ENCODE measurements at regions not wholly inside any gene's neighbourhood (a gene's known extent, or its start where the extent isn't known, plus 50 kb on each side); places are given as distances from the start of the nearest gene placed in this dataset.

GRCh38 chr3:72338082-72338941 is 509.9 kb downstream of the SHQ1 start:
- H2AFZ ChIP-seq, result no peak overlapping the region
- H3F3A ChIP-seq (replicated peaks; ENCODE audit: low read depth), result no peaks in the 10 kb centered on the region
- peaks cover 5% of the 10 kb centered on the region for H3K4me1 Mint-ChIP-seq
- H3K4me1 ChIP-seq (ENCODE audit: insufficient read depth), result peaks cover 7% of the 10 kb centered on the region; the same call in 1 of the 2 replicates
- no peaks in the 10 kb centered on the region for H3K27me3 ChIP-seq (ENCODE audit: insufficient read depth)
- H3K4me3 Mint-ChIP-seq, result no peak overlapping the region
- H3K9me3 Mint-ChIP-seq, result no peaks in the 10 kb centered on the region
- peaks cover 6% of the 10 kb centered on the region for H3K27me3 Mint-ChIP-seq (ENCODE audit: insufficient read depth, low read depth, poor library complexity)
- H3K79me2 ChIP-seq (replicated peaks; ENCODE audit: insufficient read depth), result no peaks in the 10 kb centered on the region
- H3K4me3 ChIP-seq, result no peak overlapping the region
- no peaks in the 10 kb centered on the region for H4K20me1 ChIP-seq (replicated peaks; ENCODE audit: insufficient read depth)
- no peak overlapping the region for H3K27ac Mint-ChIP-seq
- no peaks in the 10 kb centered on the region for H3K36me3 ChIP-seq (ENCODE audit: insufficient read depth)
- H3K4me2 ChIP-seq, result no peak overlapping the region
- H3K36me3 Mint-ChIP-seq (ENCODE audit: low read depth), result no peaks in the 10 kb centered on the region
- H3K27ac ChIP-seq (ENCODE audit: low read depth), result no peak overlapping the region
- TF ChIP-seq EZH2 (IDR thresholded peaks at IDR 0.05; ENCODE audit: low read depth, unreplicated experiment), result no peak
- TF ChIP-seq NANOG (IDR thresholded peaks at IDR 0.05; ENCODE audit: borderline replicate concordance), result no peak
- TF ChIP-seq REST (IDR thresholded peaks at IDR 0.05; ENCODE audit: unreplicated experiment), result no peak
- TF ChIP-seq ZNF462 (CRISPR knock-in tag; IDR thresholded peaks at IDR 0.05), result no peak
- no peak for TF ChIP-seq ZNF331 (CRISPR knock-in tag; IDR thresholded peaks at IDR 0.05; ENCODE audit: low read depth)
- TF ChIP-seq ZNF114 (CRISPR knock-in tag; IDR thresholded peaks at IDR 0.05), result no peak
- TF ChIP-seq EZH2phosphoT487 (IDR thresholded peaks at IDR 0.05; ENCODE audit: unreplicated experiment), result no peak
- no peak for TF ChIP-seq ETS1 (IDR thresholded peaks at IDR 0.05)
- TF ChIP-seq CTCF (conservative IDR thresholded peaks at IDR 0.05; ENCODE audit: low read depth in 2 of 2), result no peak
- TF ChIP-seq JUNB (IDR thresholded peaks at IDR 0.05; ENCODE audit: unreplicated experiment), result no peak
- TF ChIP-seq POLR2AphosphoS5 (IDR thresholded peaks at IDR 0.05; ENCODE audit: low read depth), result no peak
- TF ChIP-seq CREB1 (CRISPR knock-in tag; IDR thresholded peaks at IDR 0.05; ENCODE audit: low read depth), result no peak
- no peak for TF ChIP-seq STAT1 (IDR thresholded peaks at IDR 0.05; ENCODE audit: unreplicated experiment)
- H3K9me2 ChIP-seq (ENCODE audit: insufficient read depth), result no peaks in the 10 kb centered on the region
- DNase-seq (ENCODE audit: low spot score), result no peak
- no peak for ATAC-seq
